Right cardiac atrium (tissue), 5 donors: ENCODE measurements at regions not wholly inside any gene's neighbourhood (a gene's known extent, or its start where the extent isn't known, plus 50 kb on each side); places are given as distances from the start of the nearest gene placed in this dataset.

Experiments
- ATAC-seq, 2 donors: fragments of 200-7000 bp; cut with Tn5 transposase; one replicate each; pipeline versions ENCODE4 v1.8.0 to v1.9.1; 2020; ENCODE audit warnings: moderate library complexity in 2 of 2, mild to moderate bottlenecking in 1 of 2
- DNase-seq, 3 donors: peaks; one replicate each; pipeline ENCODE4 v3.0.0-alpha.2; 2020
- H3K27ac ChIP-seq: one replicate; pipeline ENCODE4 v1.5.1; 2013; ENCODE audit warnings: mild to moderate bottlenecking, low read length, control low read depth, moderate library complexity
- H3K27me3 ChIP-seq: one replicate; pipeline ENCODE4 v1.6.1; 2013; ENCODE audit not compliant: control insufficient read depth, insufficient read depth
- H3K4me1 ChIP-seq: one replicate; pipeline ENCODE4 v1.6.1; 2013; ENCODE audit warnings: low read length; ENCODE audit not compliant: control insufficient read depth, insufficient read depth
- H3K4me3 ChIP-seq: one replicate; pipeline ENCODE4 v1.5.1; 2013; ENCODE audit warnings: low read length, control low read depth
- H3K9me3 ChIP-seq: one replicate; pipeline ENCODE4 v1.6.1; 2013; ENCODE audit warnings: low read length; ENCODE audit not compliant: control insufficient read depth
- WGBS: extraction: QIAGEN DNeasy Blood & Tissue Kit; methylation state at CpG from one replicate; pipeline ENCODE4 v1.1.7; 2013; 5-methylcytosine and 5-hydroxymethylcytosine counted together
- intact Hi-C, 4 donors: fragments of 100-400 bp; cut with DNase I; formaldehyde crosslinking; loops; one replicate each; pipeline versions ENCODE4 v1.11.0 to v1.14.0; 2022 to 2023
- donor health status: healthy with polysubstance abuse.
- donor health status: DM: no; HTN: yes; CAD: no.
- donor health status: DM: no; HTN: no; CAD: no.
- donor health status: DM: no; HTN: yes; CAD: no; lungs with severe emphysema.
- donor health status: DM: yes; HTN: yes; CAD: no.

DNA sequence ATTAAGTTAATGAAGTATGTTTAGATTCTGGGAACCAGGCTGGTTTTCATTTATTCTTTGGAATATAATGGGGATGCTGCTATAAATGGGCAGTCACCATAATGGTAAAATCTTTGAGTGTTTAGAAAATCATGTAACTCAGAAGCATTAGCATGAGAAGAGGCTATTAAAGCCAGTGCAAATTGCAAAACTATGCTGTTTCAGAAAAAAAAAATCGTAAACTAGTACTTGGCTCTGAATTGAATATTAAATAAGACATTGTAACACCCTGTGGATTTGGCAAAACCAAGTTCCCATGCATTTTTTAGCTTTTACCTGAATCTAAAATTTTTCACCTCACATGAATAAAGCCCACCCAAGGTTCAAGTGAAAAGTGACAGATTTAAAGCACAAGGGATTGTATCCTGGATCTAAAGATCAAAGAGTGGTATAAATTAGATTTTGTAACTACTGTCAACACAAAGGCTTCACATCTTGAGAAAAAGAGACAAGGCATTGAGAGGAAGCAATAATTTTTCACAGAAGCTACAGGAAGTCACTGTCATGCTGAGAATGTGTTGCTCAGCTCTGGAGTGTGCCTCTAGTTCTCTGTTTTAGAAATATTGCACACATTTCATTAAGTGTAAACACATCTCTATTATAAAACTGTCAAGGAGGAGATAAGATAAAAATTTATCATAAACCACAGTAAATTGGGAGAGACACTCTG is 142.2 kb downstream of the ABCA8 start:
- Histone ChIP-seq H3K4me1 (no peaks in the 10 kb centered on the region), H3K4me3 (no peak overlapping the region), H3K9me3 (no peaks in the 10 kb centered on the region), H3K27ac (no peak overlapping the region), H3K27me3 (no peaks in the 10 kb centered on the region)
- no peak for ATAC-seq
- no peak for DNase-seq
- intact Hi-C loops = no loop called here
- 42% methylated on average over 1 of the region's 1 CpG for WGBS

DNA sequence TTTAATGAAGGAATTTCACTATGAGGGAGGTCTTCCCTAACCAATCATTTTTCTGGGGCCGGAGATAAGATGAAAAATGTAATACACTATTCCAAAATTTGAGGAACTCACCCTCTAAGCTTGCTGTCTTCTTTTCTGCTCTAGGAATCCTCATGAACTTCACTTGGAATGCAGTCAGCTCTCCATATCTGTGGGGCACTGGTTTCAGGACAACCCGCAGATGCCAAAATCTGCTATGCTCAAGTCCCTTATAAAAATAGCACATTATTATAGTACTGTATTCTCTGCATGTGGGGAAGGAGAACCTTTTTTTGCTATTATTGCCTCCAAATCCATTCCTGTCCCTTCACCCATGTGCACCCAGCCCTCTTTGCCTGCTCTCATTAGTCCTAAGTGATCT is 146.0 kb downstream of the ABCA8 start:
- no peak for DNase-seq
- H3K4me1 ChIP-seq = no peaks in the 10 kb centered on the region
- no peaks in the 10 kb centered on the region for H3K9me3 ChIP-seq
- H3K4me3 ChIP-seq = no peak overlapping the region
- peak in 1 of 2 donors; percentile 51 for ATAC-seq
- 58% methylated on average over 2 of the region's 2 CpGs for WGBS
- intact Hi-C loops = no loop called here
- H3K27me3 ChIP-seq = no peaks in the 10 kb centered on the region
- no peak overlapping the region for H3K27ac ChIP-seq

DNA sequence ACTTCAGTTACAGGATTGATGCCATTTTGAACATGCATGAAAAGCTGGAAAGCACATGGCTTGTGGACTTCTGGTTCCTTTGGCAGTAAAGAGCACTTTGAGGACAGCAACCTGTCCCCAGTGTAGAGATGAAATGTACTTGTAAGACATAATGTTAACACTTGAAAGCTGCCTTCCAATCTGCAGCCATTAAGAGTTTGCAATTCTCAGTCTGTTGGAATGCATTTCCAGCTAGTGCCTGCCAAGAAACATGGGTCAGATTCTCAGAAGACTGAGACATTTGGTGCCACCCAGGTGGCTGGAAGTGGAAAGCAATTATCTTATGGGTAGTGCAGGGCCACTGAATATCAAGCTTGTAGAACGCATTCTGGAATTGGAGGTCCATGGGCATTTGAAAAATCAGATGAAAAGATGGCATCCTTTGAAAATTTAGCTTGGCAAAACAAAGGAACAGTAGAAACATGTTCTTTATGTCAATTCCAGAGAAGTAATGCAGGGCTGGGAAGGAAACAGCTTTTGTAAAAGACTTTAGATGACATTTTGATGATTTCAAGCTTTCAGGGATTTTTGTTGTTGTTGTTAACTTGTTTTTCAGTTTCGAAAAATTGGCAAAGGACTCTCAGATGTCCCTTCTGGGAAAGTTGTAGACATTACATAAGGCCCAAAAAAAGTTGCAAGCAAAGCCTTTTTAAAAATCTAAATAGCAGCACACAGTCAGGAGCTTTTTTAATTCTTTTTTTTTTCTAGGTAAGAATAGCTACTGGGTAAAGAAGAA is 147.0 kb downstream of the ABCA8 start:
- intact Hi-C loops = no loop called here

DNA sequence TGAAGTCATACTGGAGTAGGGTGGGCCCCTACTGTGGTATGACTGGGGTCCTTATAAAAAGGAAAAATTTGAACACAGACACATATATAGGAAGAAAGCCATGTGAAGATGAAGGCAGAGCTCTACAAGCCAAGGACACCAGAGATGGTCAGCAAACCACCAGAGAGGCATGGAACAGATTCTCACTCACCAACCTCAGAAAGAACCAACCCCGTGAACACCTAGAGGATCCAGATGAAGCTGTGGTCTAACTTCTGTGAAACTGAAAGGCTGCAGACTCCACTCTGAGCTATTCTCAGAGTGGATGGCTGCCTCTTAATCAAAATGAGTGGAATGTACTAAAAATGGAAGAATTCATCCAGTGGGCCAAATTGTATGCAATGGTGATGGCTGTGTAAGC is 149.6 kb downstream of the ABCA8 start:
- 100% methylated on average over 1 of the region's 1 CpG for WGBS
- intact Hi-C loops = no loop called here
- ATAC-seq (no peak), DNase-seq (no peak)
- no peak overlapping the region for H3K4me3 ChIP-seq
- no peaks in the 10 kb centered on the region for H3K27me3 ChIP-seq
- H3K4me1 ChIP-seq = no peaks in the 10 kb centered on the region
- H3K9me3 ChIP-seq = no peaks in the 10 kb centered on the region
- no peak overlapping the region for H3K27ac ChIP-seq

More for the DNA sequence above, 147.0 kb downstream of the ABCA8 start:
- ATAC-seq (peak in 1 of 2 donors; percentile 80), DNase-seq (peak in 1 of 3 donors; percentile 49)
- H3K4me3 ChIP-seq = no peak overlapping the region
- H3K9me3 ChIP-seq = no peaks in the 10 kb centered on the region
- no peaks in the 10 kb centered on the region for H3K4me1 ChIP-seq
- no peak overlapping the region for H3K27ac ChIP-seq
- H3K27me3 ChIP-seq = no peaks in the 10 kb centered on the region
- WGBS = 62% methylated on average over 2 of the region's 2 CpGs

DNA sequence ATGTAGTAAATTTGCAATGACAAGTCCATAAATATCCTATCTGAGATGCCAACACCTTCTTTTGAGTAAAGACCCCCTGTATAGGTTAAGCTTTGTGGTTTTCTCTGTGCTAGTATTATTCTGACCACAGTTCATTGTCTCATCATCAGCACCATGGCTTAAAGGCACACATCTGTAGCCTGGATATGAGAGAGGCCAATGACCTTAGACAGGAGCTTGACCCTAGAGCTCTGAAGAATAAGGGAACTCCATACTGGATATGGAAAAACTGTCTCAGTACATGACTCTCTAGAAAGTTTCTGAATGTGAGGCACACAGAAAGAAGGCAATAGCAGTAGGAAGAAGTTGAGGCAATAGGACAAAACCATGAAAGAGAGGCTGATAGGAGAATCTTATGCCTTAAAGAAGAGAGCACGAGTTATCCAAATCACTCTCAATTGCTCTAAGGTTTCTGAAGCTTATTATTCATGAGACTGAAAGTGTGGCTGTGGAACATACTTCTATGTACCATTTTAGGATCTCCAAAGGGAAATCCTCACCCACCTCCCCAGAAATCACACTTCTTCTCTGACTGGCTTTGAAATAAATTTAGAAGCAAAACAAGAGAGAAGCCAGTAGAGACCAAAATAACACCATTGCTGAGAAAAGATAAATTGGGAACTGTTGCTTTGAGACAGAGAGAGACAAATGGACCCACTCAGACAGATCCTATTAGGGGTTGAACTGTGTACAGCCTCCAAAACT is 150.2 kb downstream of the ABCA8 start:
- H3K9me3 ChIP-seq = no peaks in the 10 kb centered on the region
- intact Hi-C loops = no loop called here

DNA sequence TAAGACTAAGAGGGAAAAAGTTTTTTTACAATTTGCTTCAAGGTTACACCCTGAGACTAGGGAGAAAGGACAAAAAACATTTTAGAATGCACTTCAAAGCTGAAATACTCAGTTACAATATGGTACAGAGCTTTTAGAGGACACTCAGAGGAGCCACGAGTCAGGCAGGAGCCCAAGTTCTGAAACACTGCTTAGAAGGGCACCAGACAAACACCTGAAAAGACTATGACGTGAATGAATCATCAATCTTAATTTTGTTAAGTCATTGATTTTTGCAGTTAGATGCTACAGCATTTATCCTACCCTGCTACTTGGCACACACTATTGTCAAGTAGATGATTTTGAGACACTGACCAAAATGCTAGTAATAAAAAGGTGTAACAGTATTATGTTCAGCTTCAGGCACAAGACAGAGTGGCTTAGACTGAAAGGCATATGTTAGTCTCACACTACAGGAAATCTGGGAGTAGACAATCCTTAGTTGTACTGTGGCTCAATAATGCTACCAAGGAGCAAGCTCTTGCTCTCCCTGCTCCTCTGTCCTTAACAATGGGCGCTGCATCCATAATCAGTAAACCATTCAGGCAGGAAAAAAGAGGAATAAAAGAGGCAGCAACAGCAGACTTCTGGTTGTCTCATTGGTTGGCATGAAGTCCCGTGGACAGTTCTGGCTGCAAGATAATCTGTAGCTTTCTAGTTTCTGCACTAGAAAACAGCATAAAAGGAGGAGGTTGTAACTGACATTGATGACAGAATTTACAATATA is 151.8 kb downstream of the ABCA8 start:
- Histone ChIP-seq H3K9me3 (no peaks in the 10 kb centered on the region), H3K4me1 (no peaks in the 10 kb centered on the region), H3K27ac (no peak overlapping the region), H3K27me3 (no peaks in the 10 kb centered on the region), H3K4me3 (no peak overlapping the region)
- DNase-seq = no peak
- no peak for ATAC-seq
- WGBS = 69% methylated on average over 4 of the region's 4 CpGs
- intact Hi-C loops = no loop called here

More for the DNA sequence above, 150.2 kb downstream of the ABCA8 start:
- DNase-seq (no peak), ATAC-seq (no peak)
- H3K4me3 ChIP-seq = no peak overlapping the region
- 97% methylated on average over 1 of the region's 1 CpG for WGBS
- no peaks in the 10 kb centered on the region for H3K27me3 ChIP-seq
- no peak overlapping the region for H3K27ac ChIP-seq
- H3K4me1 ChIP-seq = no peaks in the 10 kb centered on the region

DNA sequence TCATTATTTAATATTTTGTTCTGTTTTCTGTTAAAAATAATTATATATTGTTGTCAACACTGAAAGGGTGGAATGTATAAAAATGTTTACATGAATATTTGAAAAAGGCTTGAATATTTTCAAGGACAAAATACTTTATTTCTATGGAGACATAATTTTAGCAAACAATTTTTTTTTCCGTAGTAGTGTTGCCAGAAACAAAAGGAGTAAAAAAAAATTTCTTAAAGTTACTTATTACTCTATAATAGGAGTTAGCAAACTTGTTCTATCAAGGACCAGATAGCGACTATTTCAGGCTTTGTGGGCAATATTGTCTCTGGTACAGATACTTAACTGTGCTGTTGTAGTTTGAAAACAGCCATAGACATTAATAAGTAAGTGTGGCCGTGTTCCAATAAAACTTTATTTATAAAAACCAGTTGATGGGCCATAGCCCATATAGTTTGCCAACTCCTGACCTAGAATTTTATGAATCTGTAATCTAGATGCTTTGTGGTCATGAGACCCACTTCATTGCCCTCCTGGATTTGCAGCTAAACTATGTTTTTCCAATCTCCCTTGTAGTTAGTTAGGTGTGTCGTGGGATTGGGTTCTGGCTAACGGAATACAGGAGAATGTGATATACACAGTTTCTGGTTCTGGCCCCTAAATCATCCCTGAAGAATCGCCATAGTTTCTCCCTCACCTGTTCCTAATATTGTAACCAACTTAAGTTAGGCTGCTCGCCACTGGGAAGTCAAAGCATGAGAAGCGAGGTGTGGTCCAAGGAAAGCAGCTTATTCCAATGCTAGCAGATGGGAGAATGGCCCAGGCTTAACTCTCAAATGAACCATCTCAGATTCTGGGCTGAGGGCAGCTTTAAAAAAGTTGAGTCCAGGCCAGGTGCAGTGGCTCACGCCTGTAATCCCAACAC is 153.6 kb downstream of the ABCA8 start:
- 87% methylated on average over 9 of the region's 9 CpGs for WGBS
- H3K4me3 ChIP-seq = no peak overlapping the region
- intact Hi-C loops = no loop called here
- H3K27ac ChIP-seq = no peak overlapping the region
- ATAC-seq = no peak
- no peaks in the 10 kb centered on the region for H3K9me3 ChIP-seq
- H3K27me3 ChIP-seq = no peaks in the 10 kb centered on the region
- H3K4me1 ChIP-seq = no peaks in the 10 kb centered on the region
- DNase-seq = no peak

DNA sequence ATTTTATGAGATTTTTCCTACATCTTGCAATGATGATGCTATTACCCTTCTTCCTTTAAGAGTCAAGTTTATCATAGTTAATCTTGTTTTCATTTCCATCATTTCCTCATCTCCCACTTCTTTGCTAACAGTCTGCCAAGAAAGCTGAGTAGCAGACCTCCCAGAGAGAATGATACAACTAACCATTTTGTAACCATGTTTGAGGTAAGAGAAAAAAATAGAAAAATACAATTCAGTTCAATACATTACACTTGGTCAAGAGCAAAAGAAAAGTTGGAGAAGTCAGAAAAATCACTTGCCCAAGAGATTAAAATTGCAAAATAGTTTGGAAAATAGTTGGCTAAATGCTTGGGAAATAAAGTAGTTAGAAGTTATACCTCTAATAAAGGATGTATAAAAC is 154.4 kb downstream of the ABCA8 start:
- no peak overlapping the region for H3K27ac ChIP-seq
- ATAC-seq (no peak), DNase-seq (no peak)
- intact Hi-C loops = no loop called here
- H3K27me3 ChIP-seq = no peaks in the 10 kb centered on the region
- no peaks in the 10 kb centered on the region for H3K4me1 ChIP-seq
- H3K4me3 ChIP-seq = no peak overlapping the region
- no peaks in the 10 kb centered on the region for H3K9me3 ChIP-seq

DNA sequence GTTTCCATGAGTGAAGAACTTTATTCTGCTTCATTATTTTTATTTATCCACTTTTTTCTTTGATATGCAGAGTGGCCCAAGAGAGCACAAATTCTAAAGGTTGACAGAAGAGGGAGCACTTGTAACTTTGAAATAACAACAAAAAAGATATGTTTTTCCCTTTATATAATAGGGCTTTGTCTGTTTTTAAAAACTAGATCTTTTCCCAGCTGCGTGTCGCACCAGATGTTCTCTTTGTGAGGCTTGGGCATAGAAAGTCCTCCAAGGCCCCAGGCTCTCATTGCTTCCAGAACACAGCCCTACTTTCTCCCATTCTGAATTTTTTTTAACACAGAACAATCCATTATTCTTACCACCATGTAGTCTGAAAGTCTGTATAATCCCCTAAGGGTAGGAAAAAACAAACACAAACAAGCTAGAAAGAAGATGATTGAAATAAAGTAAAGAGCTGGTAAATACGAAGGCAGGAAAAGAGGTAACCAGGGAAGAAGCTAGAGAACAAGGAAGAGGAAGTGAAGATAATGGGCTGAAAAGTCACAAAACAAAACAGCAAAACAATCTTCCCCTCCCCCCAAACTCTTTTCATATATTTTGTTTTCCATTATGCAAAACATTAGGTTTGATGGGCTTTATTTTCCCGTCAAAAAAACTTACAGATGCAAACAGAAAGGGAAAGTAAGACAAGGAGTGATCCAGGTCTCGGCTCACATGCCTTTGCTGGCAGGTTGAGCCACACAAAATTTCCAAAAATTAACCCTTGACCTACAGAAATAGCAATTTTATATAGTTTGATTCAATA is 160.4 kb downstream of the ABCA8 start:
- Histone ChIP-seq H3K4me3 (no peak overlapping the region), H3K9me3 (no peaks in the 10 kb centered on the region), H3K27me3 (no peaks in the 10 kb centered on the region), H3K4me1 (no peaks in the 10 kb centered on the region), H3K27ac (peak overlapping the region; percentile 56)
- ATAC-seq (peak; percentile 79 to 82), DNase-seq (peak; percentile 56 to 86 (median 62))
- intact Hi-C loops = no loop called here
- 24% methylated on average over 5 of the region's 5 CpGs for WGBS
